ENCODE measurements at regions not wholly inside any gene's neighbourhood (a gene's known extent, or its start where the extent isn't known, plus 50 kb on each side); places are given as distances from the start of the nearest gene placed in this dataset.

DNA sequence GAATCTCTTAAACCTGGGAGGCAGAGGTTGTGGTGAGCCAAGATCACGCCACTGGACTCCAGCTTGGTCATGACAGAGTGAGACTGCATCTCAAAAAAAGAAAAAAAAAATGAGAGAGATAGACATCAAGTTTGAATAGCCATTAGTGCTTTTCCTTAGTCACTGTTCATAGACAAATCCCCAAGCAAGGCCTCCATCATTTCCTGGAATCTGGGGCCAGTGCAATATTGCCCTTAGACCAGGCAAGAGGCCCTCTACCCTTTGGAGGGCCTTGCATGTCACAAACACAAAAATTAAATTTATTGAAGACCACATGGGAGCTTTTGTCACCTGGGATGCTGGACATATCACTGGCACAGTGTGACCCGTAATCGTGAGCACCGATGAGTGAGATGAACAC lies 141.5 kb downstream of the B3GNT2 start:
- no peaks in the 10 kb centered on the region for H3K9me3 ChIP-seq
- TF ChIP-seq, protein P1, sequence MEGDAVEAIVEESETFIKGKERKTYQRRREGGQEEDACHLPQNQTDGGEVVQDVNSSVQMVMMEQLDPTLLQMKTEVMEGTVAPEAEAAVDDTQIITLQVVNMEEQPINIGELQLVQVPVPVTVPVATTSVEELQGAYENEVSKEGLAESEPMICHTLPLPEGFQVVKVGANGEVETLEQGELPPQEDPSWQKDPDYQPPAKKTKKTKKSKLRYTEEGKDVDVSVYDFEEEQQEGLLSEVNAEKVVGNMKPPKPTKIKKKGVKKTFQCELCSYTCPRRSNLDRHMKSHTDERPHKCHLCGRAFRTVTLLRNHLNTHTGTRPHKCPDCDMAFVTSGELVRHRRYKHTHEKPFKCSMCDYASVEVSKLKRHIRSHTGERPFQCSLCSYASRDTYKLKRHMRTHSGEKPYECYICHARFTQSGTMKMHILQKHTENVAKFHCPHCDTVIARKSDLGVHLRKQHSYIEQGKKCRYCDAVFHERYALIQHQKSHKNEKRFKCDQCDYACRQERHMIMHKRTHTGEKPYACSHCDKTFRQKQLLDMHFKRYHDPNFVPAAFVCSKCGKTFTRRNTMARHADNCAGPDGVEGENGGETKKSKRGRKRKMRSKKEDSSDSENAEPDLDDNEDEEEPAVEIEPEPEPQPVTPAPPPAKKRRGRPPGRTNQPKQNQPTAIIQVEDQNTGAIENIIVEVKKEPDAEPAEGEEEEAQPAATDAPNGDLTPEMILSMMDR (IDR thresholded peaks at IDR 0.05): no peak
- H3K4me1 ChIP-seq: no peaks in the 10 kb centered on the region
- H3K4me3 ChIP-seq: no peak overlapping the region
- intact Hi-C loops (cut with DNase I): no loop called here
- H3K27me3 ChIP-seq: no peaks in the 10 kb centered on the region
- no peak for DNase-seq (ENCODE audit: low spot score in 2 of 2)
- no peaks in the 10 kb centered on the region for H3K36me3 ChIP-seq
- H3K27ac ChIP-seq: no peak overlapping the region

DNA sequence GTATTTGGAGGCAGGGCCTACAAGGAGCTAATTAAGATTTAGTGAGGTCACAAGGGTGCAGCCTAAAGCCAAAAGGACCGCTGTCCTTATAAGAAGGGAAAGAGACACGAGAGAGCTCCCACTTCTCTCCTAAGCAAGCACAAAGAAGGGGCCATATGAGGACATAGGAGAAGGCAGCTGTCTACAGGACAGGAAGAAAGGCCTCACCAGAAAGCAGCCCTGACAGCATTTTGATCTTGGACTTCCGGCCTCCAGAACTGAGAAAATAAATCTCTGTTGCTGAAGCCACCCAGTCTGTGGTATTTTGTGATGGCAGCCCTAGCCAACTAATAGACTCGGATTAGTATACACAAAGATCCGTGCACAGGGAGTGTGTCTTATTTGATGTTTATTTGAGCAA lies 139.7 kb downstream of the B3GNT2 start:
- intact Hi-C loops (cut with DNase I): no loop called here
- no peak for DNase-seq (ENCODE audit: low spot score in 2 of 2)
- Histone ChIP-seq H3K27ac (no peak overlapping the region), H3K36me3 (no peaks in the 10 kb centered on the region), H3K27me3 (no peaks in the 10 kb centered on the region), H3K4me3 (no peak overlapping the region), H3K4me1 (no peaks in the 10 kb centered on the region), H3K9me3 (no peaks in the 10 kb centered on the region)
- TF ChIP-seq, protein P1 (IDR thresholded peaks at IDR 0.05): no peak

DNA sequence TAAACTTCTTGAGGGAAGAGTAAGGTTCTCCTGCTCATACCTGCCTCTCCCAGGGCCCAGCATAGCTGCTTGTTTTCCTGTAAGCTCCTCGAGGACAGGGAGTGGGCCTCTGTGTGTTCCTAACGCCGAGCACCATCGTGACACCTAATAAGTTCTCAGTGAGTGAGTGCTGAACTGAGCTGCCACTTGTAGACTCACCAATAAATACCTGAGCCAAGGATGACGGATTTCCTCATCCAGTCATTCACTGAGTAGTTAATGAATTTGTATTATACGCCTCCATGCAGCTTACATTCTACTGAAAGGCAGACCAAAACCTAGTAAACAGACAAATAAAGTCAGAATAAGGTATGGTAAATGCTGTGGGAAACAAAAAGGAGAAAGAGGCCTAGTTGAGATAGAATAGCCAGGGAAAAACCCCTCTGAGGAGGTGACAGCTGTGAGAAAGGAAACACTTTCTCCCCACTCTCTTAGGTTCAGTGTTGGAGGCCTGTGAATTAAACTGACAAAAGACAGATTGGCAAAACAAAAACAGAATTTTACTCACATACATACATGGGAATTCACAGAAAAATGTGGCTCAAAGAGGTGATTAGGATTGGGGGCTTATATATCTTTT lies 138.6 kb downstream of the B3GNT2 start:
- intact Hi-C loops (cut with DNase I): no loop called here
- no peak overlapping the region for H3K27ac ChIP-seq
- TF ChIP-seq, protein P1 (IDR thresholded peaks at IDR 0.05): no peak
- H3K4me3 ChIP-seq: no peak overlapping the region
- no peaks in the 10 kb centered on the region for H3K36me3 ChIP-seq
- H3K27me3 ChIP-seq: no peaks in the 10 kb centered on the region
- H3K9me3 ChIP-seq: no peaks in the 10 kb centered on the region
- no peak for DNase-seq (ENCODE audit: low spot score in 2 of 2)
- no peaks in the 10 kb centered on the region for H3K4me1 ChIP-seq

DNA sequence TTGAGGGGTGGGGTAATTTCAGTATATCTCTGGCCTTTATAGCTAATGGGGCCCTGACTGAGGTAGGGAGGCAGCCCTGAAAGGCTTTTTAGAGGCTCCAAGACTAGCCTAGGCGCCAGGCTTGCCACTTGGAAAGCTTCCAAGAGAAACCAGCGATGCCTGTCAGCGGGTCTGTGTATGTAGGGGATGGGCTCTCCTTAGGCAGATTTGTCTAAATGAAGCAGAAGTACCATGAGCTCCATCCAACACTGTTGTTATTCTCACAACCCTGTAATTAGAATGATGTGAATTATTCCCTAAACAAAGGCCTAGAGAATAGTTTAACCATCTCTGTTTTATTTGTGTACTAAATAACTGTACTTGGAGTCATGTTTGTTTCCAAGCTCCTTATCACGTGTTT lies 138.1 kb downstream of the B3GNT2 start:
- intact Hi-C loops (cut with DNase I): no loop called here
- no peak for DNase-seq (ENCODE audit: low spot score in 2 of 2)

DNA sequence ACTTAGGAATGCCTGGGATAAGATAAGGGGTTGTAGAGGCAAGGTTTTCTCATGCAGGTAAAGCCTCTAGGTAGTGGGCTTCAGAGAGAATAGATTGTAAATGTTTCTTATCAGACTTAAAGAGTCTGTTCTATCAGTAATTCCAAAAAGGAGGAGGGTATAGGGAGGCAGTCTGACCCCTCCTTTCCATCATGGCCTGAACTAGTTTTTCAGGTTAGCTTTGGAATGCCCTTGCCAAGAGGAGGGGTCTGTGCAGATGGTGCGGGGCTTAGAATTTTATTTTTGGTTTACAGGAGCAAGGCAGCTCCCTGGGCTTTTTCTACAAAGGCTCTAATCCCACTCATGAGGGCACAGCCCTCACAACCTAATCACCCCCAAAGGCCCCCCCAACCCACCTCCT lies 135.0 kb downstream of the B3GNT2 start:
- Histone ChIP-seq H3K4me3 (no peak overlapping the region), H3K36me3 (no peaks in the 10 kb centered on the region), H3K27ac (no peak overlapping the region), H3K27me3 (no peaks in the 10 kb centered on the region), H3K4me1 (no peaks in the 10 kb centered on the region), H3K9me3 (peaks cover 0 to under 1% of the 10 kb centered on the region in 2 donors)
- intact Hi-C loops (cut with DNase I): no loop called here
- TF ChIP-seq, protein P1 (IDR thresholded peaks at IDR 0.05): no peak
- no peak for DNase-seq (ENCODE audit: low spot score in 2 of 2)

More for the DNA sequence above, 138.1 kb downstream of the B3GNT2 start:
- TF ChIP-seq, protein P1 (IDR thresholded peaks at IDR 0.05): no peak
- Histone ChIP-seq H3K9me3 (no peaks in the 10 kb centered on the region), H3K36me3 (no peaks in the 10 kb centered on the region), H3K27me3 (no peaks in the 10 kb centered on the region), H3K4me1 (no peaks in the 10 kb centered on the region), H3K27ac (no peak overlapping the region), H3K4me3 (no peak overlapping the region)

DNA sequence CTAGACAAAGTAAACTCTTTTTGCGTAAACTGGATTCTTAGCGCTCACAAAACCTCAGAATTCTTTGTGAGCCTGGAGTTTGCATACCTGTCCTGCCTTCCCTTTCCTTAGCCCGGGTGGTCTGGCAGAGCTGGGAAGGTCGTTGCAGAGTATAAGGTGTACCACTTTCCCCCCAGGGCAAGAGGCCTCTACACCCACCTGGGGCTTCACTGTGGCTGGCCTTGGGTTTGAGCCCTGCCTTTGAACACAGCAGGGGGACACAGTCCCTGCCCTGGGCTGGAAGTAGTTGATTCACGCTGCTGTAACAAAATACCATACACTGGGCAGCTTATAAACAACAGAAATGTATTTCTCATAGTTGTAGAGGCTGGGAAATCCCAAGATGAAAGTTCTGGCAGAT lies 133.9 kb downstream of the B3GNT2 start:
- Histone ChIP-seq H3K27me3 (no peaks in the 10 kb centered on the region), H3K4me1 (no peaks in the 10 kb centered on the region), H3K27ac (no peak overlapping the region), H3K36me3 (no peaks in the 10 kb centered on the region), H3K9me3 (peaks cover 0 to 7% of the 10 kb centered on the region in 2 donors), H3K4me3 (no peak overlapping the region)
- TF ChIP-seq, protein P1 (IDR thresholded peaks at IDR 0.05): no peak
- DNase-seq (ENCODE audit: low spot score in 2 of 2): no peak
- intact Hi-C loops (cut with DNase I): no loop called here
